ENCODE measurements at regions not wholly inside any gene's neighbourhood (a gene's known extent, or its start where the extent isn't known, plus 50 kb on each side); places are given as distances from the start of the nearest gene placed in this dataset.

GRCh38 chr14:22506378-22506710 lies 82.7 kb downstream of the DAD1 start:
- DNase-seq (no peak), ATAC-seq (no peak)
- Histone ChIP-seq H3K27me3 (no peaks in the 10 kb centered on the region), H3K4me1 (no peaks in the 10 kb centered on the region), H3K4me3 (no peak overlapping the region), H3K36me3 (no peaks in the 10 kb centered on the region), H3K27ac (no peak overlapping the region), H3K9me3 (no peaks in the 10 kb centered on the region)
- no peak for TF ChIP-seq POLR2A (IDR thresholded peaks at IDR 0.05)
- TF ChIP-seq CTCF (IDR thresholded peaks at IDR 0.05): no peak
- 74% methylated on average over 6 of the region's 6 CpGs for whole genome bisulfite sequencing (ENCODE audit: insufficient coverage, low coverage, low lambda C conversion rate, missing lambda C conversion rate)
- intact Hi-C loops (cut with DNase I): no loop called here

- Histone ChIP-seq H3K9me3 (no peaks in the 10 kb centered on the region), H3K36me3 (no peaks in the 10 kb centered on the region), H3K4me1 (no peaks in the 10 kb centered on the region), H3K27me3 (no peaks in the 10 kb centered on the region), H3K27ac (no peak overlapping the region), H3K4me3 (no peak overlapping the region)
- TF ChIP-seq POLR2A (IDR thresholded peaks at IDR 0.05) (no peak), CTCF (IDR thresholded peaks at IDR 0.05) (no peak)
- ATAC-seq (no peak), DNase-seq (no peak)
- WGBS (ENCODE audit: insufficient coverage, low coverage, low lambda C conversion rate, missing lambda C conversion rate): 56% methylated on average over 6 of the region's 8 CpGs
- intact Hi-C loops (cut with DNase I): no loop called here
Observed at GRCh38 chr14:22505697-22506377, 83.2 kb downstream of the DAD1 start.

GRCh38 chr14:22505309-22505696 lies 83.7 kb downstream of the DAD1 start:
- TF ChIP-seq CTCF (IDR thresholded peaks at IDR 0.05) (no peak), POLR2A (IDR thresholded peaks at IDR 0.05) (no peak)
- Histone ChIP-seq H3K9me3 (no peaks in the 10 kb centered on the region), H3K36me3 (no peaks in the 10 kb centered on the region), H3K4me1 (no peaks in the 10 kb centered on the region), H3K27ac (no peak overlapping the region), H3K4me3 (no peak overlapping the region), H3K27me3 (no peaks in the 10 kb centered on the region)
- 69% methylated on average over 1 of the region's 1 CpG for WGBS (ENCODE audit: insufficient coverage, low coverage, low lambda C conversion rate, missing lambda C conversion rate)
- intact Hi-C loops (cut with DNase I): no loop called here
- no peak for DNase-seq
- ATAC-seq: no peak

GRCh38 chr14:22502551-22502950 lies 86.5 kb downstream of the DAD1 start:
- H3K27me3 ChIP-seq: no peaks in the 10 kb centered on the region
- DNase-seq (no peak), ATAC-seq (no peak)
- intact Hi-C loops (cut with DNase I): no loop called here
- 72% methylated on average over 3 of the region's 6 CpGs for WGBS (ENCODE audit: insufficient coverage, low coverage, low lambda C conversion rate, missing lambda C conversion rate)
- no peak overlapping the region for H3K27ac ChIP-seq
- no peaks in the 10 kb centered on the region for H3K4me1 ChIP-seq
- H3K36me3 ChIP-seq: no peaks in the 10 kb centered on the region
- no peak overlapping the region for H3K4me3 ChIP-seq
- no peak for TF ChIP-seq POLR2A (IDR thresholded peaks at IDR 0.05)
- TF ChIP-seq CTCF (IDR thresholded peaks at IDR 0.05): no peak
- H3K9me3 ChIP-seq: no peaks in the 10 kb centered on the region

- ATAC-seq (no peak), DNase-seq (no peak)
- intact Hi-C loops (cut with DNase I): no loop called here
- H3K4me3 ChIP-seq: no peak overlapping the region
- no peak overlapping the region for H3K27ac ChIP-seq
- H3K36me3 ChIP-seq: no peaks in the 10 kb centered on the region
- no peaks in the 10 kb centered on the region for H3K4me1 ChIP-seq
- WGBS (ENCODE audit: insufficient coverage, low coverage, low lambda C conversion rate, missing lambda C conversion rate): 53% methylated on average over 4 of the region's 10 CpGs
- TF ChIP-seq POLR2A (IDR thresholded peaks at IDR 0.05) (no peak), CTCF (IDR thresholded peaks at IDR 0.05) (no peak)
- H3K9me3 ChIP-seq: no peaks in the 10 kb centered on the region
- no peaks in the 10 kb centered on the region for H3K27me3 ChIP-seq
Observed at GRCh38 chr14:22502007-22502406, 87.0 kb downstream of the DAD1 start.
